Adrenal gland (tissue), 5 donors: ENCODE measurements at regions not wholly inside any gene's neighbourhood (a gene's known extent, or its start where the extent isn't known, plus 50 kb on each side); places are given as distances from the start of the nearest gene placed in this dataset.

Experiments used
- CTCF ChIP-seq, 6 experiments: fragments of 450-650 bp in 4 of 6; fragments of 200-600 bp in 2 of 6; sonication (generic) in 1 of 6; IDR thresholded peaks; 1 replicate in 5 of 6; 2 replicates in 1 of 6; pipeline versions ENCODE4 v1.5.1 to v1.8.0; 2016 to 2021; ENCODE audit warnings: antibody characterized with exemption in 6 of 6, mild to moderate bottlenecking in 2 of 6, moderate library complexity in 1 of 6
- POLR2A ChIP-seq, 2 donors: fragments of 450-650 bp; IDR thresholded peaks; one replicate each; pipeline ENCODE4 v1.6.1; 2017; ENCODE audit warnings: antibody characterized with exemption in 2 of 2, mild to moderate bottlenecking in 2 of 2, moderate library complexity in 1 of 2
- donor health status: DM: no; HTN: no; CAD: no.

GRCh38 chr10:36463390-36463789, 662.0 kb upstream of the ANKRD30A start:
- TF ChIP-seq CTCF (IDR thresholded peaks at IDR 0.05) (no peak), POLR2A (IDR thresholded peaks at IDR 0.05) (no peak)
